DMS153 treated with DMSO at 0.1 percent for 48 hours (cell line): ENCODE measurements at regions not wholly inside any gene's neighbourhood (a gene's known extent, or its start where the extent isn't known, plus 50 kb on each side); places are given as distances from the start of the nearest gene placed in this dataset.

Experiments
- DNase-seq: peaks from one replicate; lab custom pipeline; 2025; ENCODE audit not compliant: unreplicated experiment; lab: John Stamatoyannopoulos, UW

DNA sequence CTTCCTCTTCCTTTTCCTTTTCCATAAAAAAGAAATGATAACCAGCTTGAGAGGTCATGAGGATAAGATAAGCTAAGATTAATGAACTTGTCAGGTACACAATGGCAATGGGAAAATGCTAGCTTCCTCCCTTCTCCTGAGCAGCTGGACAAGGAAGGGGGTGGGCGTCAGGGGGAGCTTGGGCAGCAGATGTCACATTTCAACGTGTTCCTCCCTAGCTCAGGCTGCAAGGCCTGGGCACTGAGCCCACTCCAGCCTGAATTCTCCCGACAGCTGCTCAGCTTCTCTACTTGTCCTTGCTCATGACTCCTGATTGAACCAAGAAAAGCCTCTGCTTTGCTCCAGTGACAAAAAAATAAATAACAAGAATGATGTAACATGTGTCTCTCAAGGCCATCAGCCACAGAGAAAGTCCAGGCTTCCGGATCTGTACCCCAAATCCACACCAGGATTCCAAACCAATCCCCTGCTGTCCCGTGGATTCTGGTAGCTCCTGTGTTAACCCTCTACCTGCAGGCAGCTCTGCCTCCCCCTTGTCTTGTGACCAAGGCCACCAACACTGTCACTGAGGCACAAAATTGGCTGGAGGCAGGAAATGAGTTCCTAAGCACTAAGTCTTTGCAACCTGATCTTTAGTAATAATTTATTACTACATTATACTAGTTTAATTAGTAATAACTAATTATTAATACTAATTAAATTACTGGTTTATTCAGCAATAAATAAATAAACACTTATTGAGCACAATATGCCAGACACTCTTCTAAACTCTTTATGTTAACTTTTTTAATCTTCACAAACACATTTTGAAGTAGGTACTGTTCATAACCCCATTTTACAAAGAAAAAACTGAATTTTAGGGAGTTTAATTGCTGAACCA is 146.5 kb downstream of the CCDC34 start:
- DNase-seq: no peak

- DNase-seq: peak; percentile 41
Observed at GRCh38 chr11:27215471-27216269, 147.3 kb downstream of the CCDC34 start.

- no peak for DNase-seq
Observed at GRCh38 chr11:27214713-27215112, 148.3 kb downstream of the CCDC34 start.

GRCh38 chr11:27213232-27213660 is 149.8 kb downstream of the CCDC34 start:
- no peak for DNase-seq

DNA sequence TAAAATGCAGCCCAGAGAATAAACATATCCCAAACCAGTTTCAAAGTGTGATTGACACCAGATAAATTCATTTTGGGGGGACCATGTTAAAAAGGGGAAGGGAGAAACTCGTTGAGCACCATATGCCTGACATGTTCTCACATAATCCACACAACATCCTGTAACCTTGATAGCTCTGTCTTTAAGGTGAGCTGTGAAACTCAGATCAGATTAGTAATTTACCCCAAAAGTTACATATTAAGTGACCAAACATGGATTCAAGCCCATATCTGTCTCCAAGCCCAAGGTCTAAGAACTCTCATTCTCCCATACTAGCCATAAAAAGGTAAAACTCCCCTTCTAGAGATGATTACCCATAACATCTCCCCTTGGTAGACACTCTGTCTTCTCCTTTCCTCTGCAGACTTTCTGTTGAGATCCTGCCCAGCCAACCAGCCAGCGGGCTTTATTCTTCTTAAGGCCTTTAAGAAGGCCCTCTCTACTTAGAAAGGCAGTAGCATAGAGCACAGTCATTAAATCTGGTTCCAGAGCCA is 150.7 kb downstream of the CCDC34 start:
- DNase-seq: no peak

DNA sequence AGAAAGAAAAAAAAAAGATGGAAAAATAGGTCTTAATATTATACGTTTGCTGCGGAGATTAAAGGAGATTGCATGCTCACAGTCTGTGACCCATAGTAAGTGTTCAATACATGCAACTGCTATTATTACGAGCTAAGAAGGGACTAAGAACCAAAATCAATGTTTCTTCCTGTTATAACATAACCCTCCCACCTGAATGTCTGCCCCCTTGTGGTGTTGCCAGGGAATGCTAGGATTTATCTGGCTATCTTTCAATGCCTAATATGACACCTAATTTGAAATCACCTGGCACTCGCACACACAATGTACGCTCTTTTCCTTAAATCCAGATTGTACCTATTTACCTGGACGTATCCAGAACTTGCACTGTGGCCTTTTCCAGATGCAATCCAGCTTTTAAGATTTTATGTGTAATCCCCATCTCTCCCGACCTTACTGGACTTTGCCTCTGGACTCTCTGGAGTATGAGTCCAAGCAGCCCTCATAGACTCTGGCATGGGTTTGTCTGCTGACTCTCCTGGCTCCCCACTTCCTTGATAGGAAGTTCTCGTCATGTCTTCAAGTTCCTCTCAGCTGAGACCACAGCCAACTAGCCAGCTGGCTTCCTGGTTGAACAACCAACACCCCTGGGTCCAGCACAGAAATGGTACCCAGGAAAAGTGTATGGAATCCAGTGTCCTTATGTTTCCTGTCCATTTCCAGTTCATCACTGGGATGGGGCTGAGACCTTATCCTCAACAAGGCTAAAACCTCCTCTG is 151.5 kb downstream of the CCDC34 start:
- no peak for DNase-seq

- DNase-seq: no peak
Observed at GRCh38 chr11:27210531-27210930, 152.5 kb downstream of the CCDC34 start.

GRCh38 chr11:27209562-27210005 is 153.4 kb downstream of the CCDC34 start:
- peak; percentile 50 for DNase-seq

DNA sequence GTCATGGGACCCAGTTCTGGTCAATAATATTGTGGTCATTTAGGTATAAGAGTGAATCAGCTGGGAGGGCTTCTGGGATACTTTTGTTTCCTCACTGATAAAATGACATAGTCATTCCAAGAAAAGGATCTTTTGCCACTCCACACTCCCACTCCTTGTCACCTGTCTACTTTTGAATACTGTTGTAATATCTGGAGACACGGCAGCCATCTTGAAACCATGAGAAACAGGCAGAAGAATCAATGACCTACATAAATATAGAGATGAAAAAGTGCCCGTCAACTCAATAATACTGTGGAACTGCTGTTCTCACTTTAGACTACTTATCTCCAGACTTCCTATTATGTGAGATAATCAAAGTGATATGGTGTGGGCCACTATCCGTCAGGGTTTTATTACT is 154.2 kb downstream of the CCDC34 start:
- no peak for DNase-seq

DNA sequence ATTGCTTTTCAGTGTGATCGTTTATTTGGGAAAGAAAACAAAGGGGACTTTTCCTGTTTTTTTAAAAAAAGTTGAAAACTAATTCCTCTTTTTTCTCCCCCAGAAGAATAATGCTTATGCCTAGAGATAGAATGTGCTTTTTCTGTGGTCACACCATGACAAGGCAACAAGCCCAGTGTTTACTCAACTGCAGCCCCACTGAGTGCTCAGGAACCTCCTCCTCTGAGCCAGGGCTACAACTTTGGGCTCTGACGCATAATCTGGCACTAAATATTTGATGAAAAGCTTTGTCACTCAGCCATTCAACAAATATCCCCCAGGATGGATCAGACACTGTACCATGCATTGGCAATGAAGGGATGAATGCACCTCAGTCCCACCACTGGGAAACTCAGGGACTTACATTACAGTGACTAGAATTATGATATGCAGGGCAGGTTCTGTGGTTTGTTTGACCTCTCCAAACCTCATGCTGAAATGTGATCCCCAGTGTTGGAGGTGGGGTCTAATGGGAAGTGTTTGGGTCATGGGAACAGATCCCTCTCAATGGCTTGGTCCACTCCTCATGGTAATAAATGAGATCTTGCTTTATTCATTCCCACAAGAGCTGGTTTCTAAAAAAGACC is 155.9 kb downstream of the CCDC34 start:
- no peak for DNase-seq

GRCh38 chr11:27205779-27206570 is 157.0 kb downstream of the CCDC34 start:
- no peak for DNase-seq

- DNase-seq: peak; percentile 30
Observed at GRCh38 chr11:27205250-27205649, 157.8 kb downstream of the CCDC34 start.

DNA sequence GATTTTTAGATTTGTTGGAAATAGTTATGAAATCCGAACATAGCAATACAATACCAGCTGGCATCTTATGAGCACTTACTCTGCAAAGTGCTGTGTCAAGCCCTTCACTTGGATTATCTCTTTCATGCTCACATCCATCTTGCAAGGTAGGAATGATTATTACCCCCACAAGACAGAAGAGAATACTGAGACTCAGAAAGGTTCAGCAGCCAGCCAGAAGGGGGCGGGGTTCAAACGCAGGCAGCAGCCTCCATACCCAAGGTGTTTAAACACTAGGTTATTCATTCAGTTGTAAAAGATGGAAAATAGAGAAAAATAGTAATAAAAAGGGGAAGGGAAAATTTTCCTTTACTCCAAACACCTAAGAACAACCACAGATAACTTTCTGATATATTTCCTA is 158.5 kb downstream of the CCDC34 start:
- no peak for DNase-seq

DNA sequence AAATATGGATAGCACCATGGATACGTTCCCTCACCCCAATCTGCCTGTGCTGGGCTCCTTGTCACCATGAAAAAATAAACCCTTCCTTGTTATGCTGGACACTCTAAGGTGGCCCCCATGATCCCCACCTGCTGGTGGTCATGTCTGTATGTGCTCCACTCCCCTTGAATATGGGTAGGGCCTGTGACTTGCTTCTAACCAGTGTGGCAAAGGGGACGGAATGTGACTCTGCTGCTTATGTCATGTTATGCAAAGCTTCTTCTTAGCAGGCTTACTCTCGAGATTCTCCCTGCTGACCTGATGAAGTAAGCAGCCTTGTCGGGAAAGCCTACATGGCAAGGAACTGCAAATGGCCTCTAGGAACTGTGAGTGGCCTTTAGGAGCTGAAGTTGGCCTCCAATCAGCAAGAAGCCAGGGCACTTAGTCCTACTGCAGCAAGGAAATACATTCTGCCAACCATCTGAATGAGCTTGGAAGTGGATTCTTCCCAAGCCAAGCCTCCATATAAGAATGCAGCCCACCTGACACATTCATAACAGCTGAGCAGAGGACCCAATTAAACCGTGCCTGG is 159.9 kb downstream of the CCDC34 start:
- no peak for DNase-seq

DNA sequence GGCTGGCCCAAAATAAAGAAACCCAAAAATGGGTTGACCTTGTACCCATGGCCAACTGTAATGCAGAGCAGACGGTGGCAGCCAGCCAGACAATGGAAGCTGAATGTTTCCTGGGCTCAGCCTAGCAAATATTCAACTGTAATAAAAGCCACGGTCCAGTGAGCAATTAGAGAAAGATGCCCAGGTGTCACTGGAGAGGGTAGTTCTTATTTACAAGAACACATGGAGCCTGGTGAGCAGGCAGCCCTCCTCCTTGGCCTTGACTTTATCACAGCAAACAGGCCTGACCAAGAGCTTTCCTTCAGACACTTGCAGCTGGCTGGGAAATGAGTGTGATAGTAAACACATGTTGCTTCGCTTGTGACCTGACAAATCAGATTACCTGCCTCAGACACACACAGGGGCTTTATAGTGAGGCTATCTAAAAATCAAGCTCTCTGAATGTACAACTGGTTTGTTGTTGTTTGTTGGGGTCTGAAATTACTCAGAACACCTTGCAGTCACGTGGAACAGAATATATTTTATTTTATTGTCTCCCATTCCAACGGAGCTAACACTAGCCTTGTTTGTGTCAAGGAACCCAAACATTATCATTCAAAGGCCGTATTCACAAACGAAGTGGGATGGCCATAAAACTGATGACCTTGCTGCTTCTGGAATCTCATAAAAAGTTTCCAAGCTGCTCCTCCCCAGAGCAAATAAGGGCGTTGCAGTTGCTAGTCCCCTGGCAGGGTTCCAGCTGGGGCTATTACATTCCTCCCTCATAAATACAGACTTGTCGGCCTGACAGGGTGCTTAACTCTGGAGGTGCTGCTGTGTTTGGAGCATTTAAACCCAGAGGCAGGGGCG is 161.1 kb downstream of the BBOX1 start:
- peak; percentile 97 for DNase-seq

- no peak for DNase-seq
Observed at GRCh38 chr11:27200779-27201453, 160.3 kb downstream of the BBOX1 start.

- no peak for DNase-seq
Observed at GRCh38 chr11:27196203-27196897, 155.7 kb downstream of the BBOX1 start.
